Esophagus muscularis mucosa (tissue), 4 donors: ENCODE measurements at regions not wholly inside any gene's neighbourhood (a gene's known extent, or its start where the extent isn't known, plus 50 kb on each side); places are given as distances from the start of the nearest gene placed in this dataset.
A peak's percentile ranks its signal among the peaks of the same experiment; 100 is the strongest.

Experiments
- DNase-seq: peaks from one replicate; pipeline ENCODE4 v3.0.0-alpha.2; 2017; ENCODE audit errors: extremely low spot score
- H3K27ac ChIP-seq, 4 donors: fragments of 200-600 bp; sonication (generic); replicated peaks in 1 of 4; 1 replicate in 3 of 4; 2 replicates in 1 of 4; pipeline ENCODE4 v1.5.1; 2016 to 2019; ENCODE audit warnings: mild to moderate bottlenecking in 1 of 4
- H3K27me3 ChIP-seq, 4 donors: fragments of 200-600 bp; sonication (generic); one replicate each; pipeline versions ENCODE4 v1.5.1 to v1.6.0; 2016 to 2019
- H3K36me3 ChIP-seq, 4 donors: fragments of 200-600 bp; sonication (generic); one replicate each; pipeline ENCODE4 v1.5.1; 2016 to 2019
- H3K4me1 ChIP-seq, 4 donors: fragments of 200-600 bp; sonication (generic); one replicate each; pipeline ENCODE4 v1.5.1; 2016 to 2019
- H3K4me3 ChIP-seq, 4 donors: fragments of 200-600 bp; sonication (generic); 1 replicate in 2 of 4; 2 replicates in 2 of 4; pipeline ENCODE4 v1.5.1; 2016 to 2019; ENCODE audit warnings: mild to moderate bottlenecking in 4 of 4, moderate library complexity in 1 of 4
- H3K9me3 ChIP-seq, 4 donors: fragments of 200-600 bp; sonication (generic); 1 replicate in 3 of 4; 2 replicates in 1 of 4; pipeline ENCODE4 v1.5.1; 2016 to 2019
- CTCF ChIP-seq, 3 experiments: fragments of 200-600 bp in 2 of 3; fragments of 450-650 bp in 1 of 3; sonication (generic) in 2 of 3; IDR thresholded peaks; one replicate each; pipeline ENCODE4 v1.5.1; 2017 to 2019; ENCODE audit warnings: antibody characterized with exemption in 3 of 3, mild to moderate bottlenecking in 2 of 3, moderate library complexity in 1 of 3
- EP300 ChIP-seq: sonication (generic); formaldehyde crosslinking; IDR thresholded peaks from one replicate; pipeline ENCODE4 v1.6.1; 2017; ENCODE audit warnings: antibody characterized with exemption
- POLR2A ChIP-seq: fragments of 450-650 bp; IDR thresholded peaks from one replicate; pipeline ENCODE4 v1.6.1; 2017; ENCODE audit warnings: antibody characterized with exemption, moderate library complexity, mild to moderate bottlenecking, low read depth
- POLR2AphosphoS5 ChIP-seq, 2 donors: sonication (generic); formaldehyde crosslinking; IDR thresholded peaks; one replicate each; pipeline ENCODE4 v1.6.1; 2017; ENCODE audit warnings: antibody characterized with exemption in 2 of 2
- WGBS: methylation state at CpG from one replicate; pipeline ENCODE4 v1.1.5; 2018; 5-methylcytosine and 5-hydroxymethylcytosine counted together
- intact Hi-C: fragments of 100-400 bp; cut with DNase I; formaldehyde crosslinking; loops from one replicate; pipeline ENCODE4 v1.15.1; 2023

DNA sequence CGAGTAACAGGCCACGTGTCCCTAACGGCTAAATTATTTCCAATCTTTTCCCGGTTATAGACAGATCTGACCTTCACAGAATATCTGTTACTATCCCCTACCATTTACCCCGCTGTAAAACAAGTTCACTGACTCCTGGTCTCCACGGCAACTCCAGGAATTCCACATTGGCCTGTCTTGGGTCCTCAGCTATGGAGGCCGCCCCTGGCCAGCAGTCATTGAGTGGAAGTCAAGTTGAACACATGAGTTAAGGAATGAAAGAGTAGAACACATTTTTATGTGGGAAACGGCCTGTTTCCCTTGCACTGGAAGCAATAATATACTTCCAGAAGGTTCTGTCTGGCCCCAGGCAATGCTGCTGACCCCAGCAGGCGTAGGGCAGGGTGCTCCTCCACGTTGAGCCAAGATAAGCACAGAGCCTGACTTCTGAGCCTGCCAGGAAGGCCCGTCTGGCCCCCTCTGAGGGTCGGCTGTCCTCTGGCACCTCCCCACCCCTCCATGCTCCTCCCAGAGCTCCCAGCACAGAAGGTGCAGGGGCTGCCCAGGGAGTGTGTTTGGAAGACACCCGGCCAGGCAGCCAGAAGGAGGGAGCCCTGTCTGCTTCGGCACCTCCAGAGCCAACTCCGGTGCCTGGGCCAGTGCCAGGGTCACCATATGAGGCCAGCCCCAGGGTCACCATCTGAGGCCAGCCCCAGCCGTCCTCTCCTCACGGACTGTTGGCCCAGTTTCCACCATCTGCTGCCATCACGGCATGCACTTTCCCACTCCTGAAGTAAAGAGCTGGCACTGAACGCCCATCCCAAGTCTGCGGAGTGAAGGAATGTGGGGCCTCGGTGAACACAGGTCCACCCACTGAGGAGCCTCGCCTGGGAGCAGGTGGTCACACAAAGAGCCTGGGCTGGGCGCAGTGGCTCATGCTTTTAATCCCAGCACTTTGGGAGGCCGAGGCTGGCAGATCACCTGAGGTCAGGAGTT lies 813.2 kb downstream of the BRD1 start:
- TF ChIP-seq POLR2AphosphoS5 (IDR thresholded peaks at IDR 0.05) (no peak), POLR2A (no peak), EP300 (no peak)
- peak; percentile 85 for DNase-seq
- intact Hi-C loops = no loop called here
- Histone ChIP-seq H3K27ac (no peak overlapping the region), H3K27me3 (peaks cover 0 to 57% (median 0%) of the 10 kb centered on the region in 4 donors), H3K36me3 (no peaks in the 10 kb centered on the region), H3K9me3 (no peaks in the 10 kb centered on the region), H3K4me3 (no peak overlapping the region), H3K4me1 (peaks cover 0 to 20% (median 3%) of the 10 kb centered on the region in 4 donors)
- 82% methylated on average over 17 of the region's 24 CpGs for WGBS

DNA sequence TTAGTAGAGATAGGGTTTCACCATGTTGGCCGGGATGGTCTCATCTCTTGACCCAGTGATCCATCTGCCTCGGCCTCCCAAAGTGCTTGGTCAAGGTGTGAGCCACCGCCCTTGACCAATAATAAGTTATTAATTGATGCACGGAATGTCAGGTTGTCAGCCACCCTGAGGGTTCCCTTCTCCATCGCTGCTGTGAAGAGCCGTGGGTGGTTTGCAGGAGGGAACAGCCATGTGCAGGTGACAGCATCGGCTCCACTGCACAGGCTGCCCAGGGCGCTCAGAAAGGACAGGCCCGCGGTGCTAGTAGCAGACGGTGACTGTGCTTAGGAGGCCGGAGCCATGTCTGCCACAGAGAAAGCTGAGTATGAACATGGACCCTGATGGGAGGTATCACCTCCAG lies 814.0 kb downstream of the BRD1 start:
- H3K27ac ChIP-seq = no peak overlapping the region
- 86% methylated on average over 12 of the region's 12 CpGs for WGBS
- H3K4me1 ChIP-seq = peaks cover 0 to 20% (median 3%) of the 10 kb centered on the region in 4 donors
- no peaks in the 10 kb centered on the region for H3K9me3 ChIP-seq
- H3K27me3 ChIP-seq = peaks cover 0 to 62% (median 0%) of the 10 kb centered on the region in 4 donors
- DNase-seq = peak; percentile 57
- no peak overlapping the region for H3K4me3 ChIP-seq
- intact Hi-C loops = no loop called here
- no peak for TF ChIP-seq POLR2A
- no peak for TF ChIP-seq POLR2AphosphoS5 (IDR thresholded peaks at IDR 0.05)
- no peak for TF ChIP-seq EP300
- TF ChIP-seq CTCF (IDR thresholded peaks at IDR 0.05) = no peak
- H3K36me3 ChIP-seq = no peaks in the 10 kb centered on the region

DNA sequence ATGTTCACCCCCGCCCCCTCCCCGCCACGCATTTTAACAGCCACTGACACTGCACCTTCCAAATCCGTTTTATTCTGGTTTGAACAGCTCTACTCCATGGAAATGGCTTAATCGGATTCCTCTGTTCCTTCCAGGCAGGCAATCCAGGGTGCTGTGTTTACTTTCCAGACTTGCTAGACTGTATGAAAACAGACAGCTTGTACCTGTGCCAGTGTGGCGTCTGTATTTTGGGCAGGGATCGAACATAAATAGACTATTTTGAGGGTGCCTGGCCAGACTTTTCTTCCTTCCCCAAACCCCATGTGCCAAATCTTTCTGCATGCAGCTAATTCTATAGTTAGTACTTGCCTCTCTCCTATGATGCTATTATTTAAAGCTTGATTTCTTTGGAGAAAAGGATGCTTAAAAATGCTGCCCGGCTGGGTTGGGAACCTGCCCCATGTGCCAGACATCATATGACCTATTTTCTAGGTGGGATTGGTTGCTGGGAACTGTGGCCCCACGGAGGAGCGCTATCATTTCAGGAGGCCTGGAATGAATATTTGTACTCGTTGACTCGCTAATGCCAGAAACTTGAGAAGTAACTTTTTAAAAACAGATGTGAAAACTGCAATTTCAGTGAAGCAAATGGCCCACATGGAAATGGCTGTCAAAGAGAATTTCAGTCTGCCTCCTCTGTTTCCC lies 814.8 kb downstream of the BRD1 start:
- Histone ChIP-seq H3K4me1 (peaks cover 0 to 20% (median 3%) of the 10 kb centered on the region in 4 donors), H3K4me3 (no peak overlapping the region), H3K9me3 (no peaks in the 10 kb centered on the region), H3K36me3 (no peaks in the 10 kb centered on the region), H3K27ac (no peak overlapping the region), H3K27me3 (peaks cover 0 to 62% (median 0%) of the 10 kb centered on the region in 4 donors)
- intact Hi-C loops = no loop called here
- 34% methylated on average over 12 of the region's 12 CpGs for WGBS
- peak; percentile 89 for DNase-seq
- TF ChIP-seq CTCF (IDR thresholded peaks at IDR 0.05) (no peak), POLR2AphosphoS5 (IDR thresholded peaks at IDR 0.05) (no peak), POLR2A (no peak), EP300 (no peak)

- Histone ChIP-seq H3K27me3 (peaks cover 0 to 62% (median 0%) of the 10 kb centered on the region in 4 donors), H3K4me1 (peaks cover 0 to 17% (median 3%) of the 10 kb centered on the region in 4 donors), H3K27ac (no peak overlapping the region), H3K4me3 (no peak overlapping the region), H3K36me3 (no peaks in the 10 kb centered on the region), H3K9me3 (no peaks in the 10 kb centered on the region)
- TF ChIP-seq EP300 = no peak
- TF ChIP-seq POLR2AphosphoS5 (IDR thresholded peaks at IDR 0.05) = no peak
- no peak for TF ChIP-seq POLR2A
- TF ChIP-seq CTCF (IDR thresholded peaks at IDR 0.05) = no peak
- intact Hi-C loops = no loop called here
- DNase-seq = peak; percentile 72
- WGBS = 66% methylated on average over 13 of the region's 16 CpGs
Measured at GRCh38 chr22:49011769-49012648, 815.7 kb downstream of the BRD1 start.
